Lower leg skin (tissue), 3 donors: ENCODE measurements at regions not wholly inside any gene's neighbourhood (a gene's known extent, or its start where the extent isn't known, plus 50 kb on each side); places are given as distances from the start of the nearest gene placed in this dataset.

Experiments used
- POLR2A ChIP-seq, 2 donors: fragments of 450-650 bp; IDR thresholded peaks; one replicate each; pipeline ENCODE4 v1.6.1; 2016 to 2017; ENCODE audit warnings: antibody characterized with exemption in 2 of 2, mild to moderate bottlenecking in 1 of 2, moderate library complexity in 1 of 2
- TF ChIP-seq, protein P1 (sequence below), 3 donors: fragments of 450-650 bp; IDR thresholded peaks; one replicate each; pipeline ENCODE4 v1.5.1; 2016; ENCODE audit warnings: antibody characterized with exemption in 3 of 3, mild to moderate bottlenecking in 3 of 3, moderate library complexity in 2 of 3

DNA sequence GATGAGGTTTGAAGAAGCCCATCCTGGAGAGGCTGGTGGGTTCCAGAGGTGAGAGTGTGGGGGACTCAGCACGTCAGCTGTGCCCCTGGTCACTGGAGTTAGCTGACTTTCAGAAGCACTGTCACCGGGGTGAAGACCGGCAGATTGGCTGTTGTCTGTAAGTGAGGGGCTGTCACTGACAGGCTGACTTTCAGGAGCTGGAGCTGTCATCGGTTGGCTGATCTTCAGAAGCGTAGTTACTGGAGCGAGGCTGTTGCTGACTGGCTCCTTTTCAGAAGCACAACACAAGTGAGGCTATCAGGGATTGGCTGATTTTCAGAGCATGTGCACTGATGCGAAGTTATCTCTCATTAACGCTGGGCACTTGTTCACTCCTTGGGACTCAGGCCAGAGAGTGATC lies 738.4 kb upstream of the ID2 start:
- TF ChIP-seq POLR2A (IDR thresholded peaks at IDR 0.05), result no peak
- TF ChIP-seq, protein P1, sequence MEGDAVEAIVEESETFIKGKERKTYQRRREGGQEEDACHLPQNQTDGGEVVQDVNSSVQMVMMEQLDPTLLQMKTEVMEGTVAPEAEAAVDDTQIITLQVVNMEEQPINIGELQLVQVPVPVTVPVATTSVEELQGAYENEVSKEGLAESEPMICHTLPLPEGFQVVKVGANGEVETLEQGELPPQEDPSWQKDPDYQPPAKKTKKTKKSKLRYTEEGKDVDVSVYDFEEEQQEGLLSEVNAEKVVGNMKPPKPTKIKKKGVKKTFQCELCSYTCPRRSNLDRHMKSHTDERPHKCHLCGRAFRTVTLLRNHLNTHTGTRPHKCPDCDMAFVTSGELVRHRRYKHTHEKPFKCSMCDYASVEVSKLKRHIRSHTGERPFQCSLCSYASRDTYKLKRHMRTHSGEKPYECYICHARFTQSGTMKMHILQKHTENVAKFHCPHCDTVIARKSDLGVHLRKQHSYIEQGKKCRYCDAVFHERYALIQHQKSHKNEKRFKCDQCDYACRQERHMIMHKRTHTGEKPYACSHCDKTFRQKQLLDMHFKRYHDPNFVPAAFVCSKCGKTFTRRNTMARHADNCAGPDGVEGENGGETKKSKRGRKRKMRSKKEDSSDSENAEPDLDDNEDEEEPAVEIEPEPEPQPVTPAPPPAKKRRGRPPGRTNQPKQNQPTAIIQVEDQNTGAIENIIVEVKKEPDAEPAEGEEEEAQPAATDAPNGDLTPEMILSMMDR (IDR thresholded peaks at IDR 0.05), result no peak
